ENCODE measurements at regions not wholly inside any gene's neighbourhood (a gene's known extent, or its start where the extent isn't known, plus 50 kb on each side); places are given as distances from the start of the nearest gene placed in this dataset.

- TF ChIP-seq CTCF (IDR thresholded peaks at IDR 0.05; ENCODE audit: low read depth, low read length, poor library complexity, severe bottlenecking) (no peak), EZH2phosphoT487 (IDR thresholded peaks at IDR 0.05; ENCODE audit: borderline replicate concordance, low read length) (no peak)
These were observed 290.9 kb upstream of the MAF start for GRCh38 chr16:79891458-79891857.

Data from DOHH2 (cell line).